ENCODE measurements at regions not wholly inside any gene's neighbourhood (a gene's known extent, or its start where the extent isn't known, plus 50 kb on each side); places are given as distances from the start of the nearest gene placed in this dataset.

GRCh38 chr15:38899300-38899699 lies 334.7 kb upstream of the RASGRP1 start:
- TF ChIP-seq CTCF (IDR thresholded peaks at IDR 0.05) (no peak), MXI1 (IDR thresholded peaks at IDR 0.05; ENCODE audit: low read depth, low read length) (no peak), YY1 (IDR thresholded peaks at IDR 0.05; ENCODE audit: low read depth) (no peak), RXRA (IDR thresholded peaks at IDR 0.05; ENCODE audit: borderline replicate concordance, low read depth) (no peak), FOXM1 (IDR thresholded peaks at IDR 0.05; ENCODE audit: low read depth) (no peak), EP300 (IDR thresholded peaks at IDR 0.05; ENCODE audit: borderline replicate concordance in 1 of 2, low read depth in 1 of 2, low read length in 1 of 2) (no peak), RCOR1 (IDR thresholded peaks at IDR 0.05; ENCODE audit: low read length) (no peak), POLR2AphosphoS5 (IDR thresholded peaks at IDR 0.05; ENCODE audit: low read depth, low read length) (no peak; the same call in 1 of the 2 replicates), SMC3 (IDR thresholded peaks at IDR 0.05; ENCODE audit: low read depth, low read length) (no peak)
- TF ChIP-seq, protein P1, sequence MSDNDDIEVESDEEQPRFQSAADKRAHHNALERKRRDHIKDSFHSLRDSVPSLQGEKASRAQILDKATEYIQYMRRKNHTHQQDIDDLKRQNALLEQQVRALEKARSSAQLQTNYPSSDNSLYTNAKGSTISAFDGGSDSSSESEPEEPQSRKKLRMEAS (IDR thresholded peaks at IDR 0.05; ENCODE audit: low read depth) = no peak

Data from SK-N-SH (cell line).